ENCODE measurements at regions not wholly inside any gene's neighbourhood (a gene's known extent, or its start where the extent isn't known, plus 50 kb on each side); places are given as distances from the start of the nearest gene placed in this dataset.
"Not testable (repeated sequence)": the region's sequence is repeated elsewhere in the genome, so short reads cannot be mapped to it uniquely, and the experiment has no call there.

GRCh38 chr3:153853163-153853562 is 268.0 kb upstream of the ARHGEF26 start:
- no peak overlapping the region for H3K4me3 ChIP-seq (ENCODE audit: low read depth, low read length)
- no peak for DNase-seq (ENCODE audit: low read depth)
- TF ChIP-seq CTCF (IDR thresholded peaks at IDR 0.05; ENCODE audit: insufficient read depth, low read length) = no peak

DNA sequence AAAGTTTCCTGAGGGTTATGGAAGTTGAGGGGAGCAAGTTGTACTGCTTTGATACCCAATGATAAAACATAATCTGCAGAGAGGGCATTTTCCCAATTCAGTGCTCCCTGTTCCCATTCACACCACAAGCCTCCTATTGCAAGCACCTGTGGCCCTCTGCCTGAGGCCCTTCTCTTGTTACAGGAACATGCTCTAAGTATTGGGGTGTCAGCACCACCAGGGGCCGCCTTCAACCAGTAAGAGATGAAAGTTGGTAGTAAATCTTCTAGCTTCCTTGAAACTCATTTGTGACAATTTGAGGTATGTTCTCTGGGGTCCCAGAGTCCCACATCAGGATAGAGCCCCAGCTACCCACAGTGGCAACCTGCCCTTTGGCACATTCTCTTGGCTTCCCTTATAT is 265.4 kb upstream of the ARHGEF26 start:
- no peak for TF ChIP-seq CTCF (IDR thresholded peaks at IDR 0.05; ENCODE audit: insufficient read depth, low read length)
- DNase-seq (ENCODE audit: low read depth) = no peak
- H3K4me3 ChIP-seq (ENCODE audit: low read depth, low read length) = no peak overlapping the region

GRCh38 chr3:153856932-153857331 is 264.3 kb upstream of the ARHGEF26 start:
- no peak for DNase-seq (ENCODE audit: low read depth)
- no peak for TF ChIP-seq CTCF (IDR thresholded peaks at IDR 0.05; ENCODE audit: insufficient read depth, low read length)
- no peak overlapping the region for H3K4me3 ChIP-seq (ENCODE audit: low read depth, low read length)

- DNase-seq (ENCODE audit: low read depth) = no peak
- no peak overlapping the region for H3K4me3 ChIP-seq (ENCODE audit: low read depth, low read length)
- no peak for TF ChIP-seq CTCF (IDR thresholded peaks at IDR 0.05; ENCODE audit: insufficient read depth, low read length)
These were observed 256.4 kb upstream of the ARHGEF26 start for GRCh38 chr3:153864793-153865192.

GRCh38 chr3:153866901-153867300 is 254.3 kb upstream of the ARHGEF26 start:
- no peak for DNase-seq (ENCODE audit: low read depth)
- TF ChIP-seq CTCF (IDR thresholded peaks at IDR 0.05; ENCODE audit: insufficient read depth, low read length) = no peak
- no peak overlapping the region for H3K4me3 ChIP-seq (ENCODE audit: low read depth, low read length)

- H3K4me3 ChIP-seq (ENCODE audit: low read depth, low read length); DNase-seq (ENCODE audit: low read depth): not testable (repeated sequence)
These were observed 246.8 kb upstream of the ARHGEF26 start for GRCh38 chr3:153874348-153874747.

- DNase-seq (ENCODE audit: low read depth) = no peak
- no peak overlapping the region for H3K4me3 ChIP-seq (ENCODE audit: low read depth, low read length)
- no peak for TF ChIP-seq CTCF (IDR thresholded peaks at IDR 0.05; ENCODE audit: insufficient read depth, low read length)
These were observed 240.7 kb upstream of the ARHGEF26 start for GRCh38 chr3:153880493-153880892.

Measured in fibroblast of the aortic adventitia (primary cell).